ENCODE measurements at regions not wholly inside any gene's neighbourhood (a gene's known extent, or its start where the extent isn't known, plus 50 kb on each side); places are given as distances from the start of the nearest gene placed in this dataset.

GRCh38 chr4:123308667-123309066 is 87.9 kb upstream of the SPRY1 start:
- peaks cover 0 to 3% (median 0%) of the 10 kb centered on the region in 5 donors for H3K9me3 Mint-ChIP-seq
- H3K27me3 ChIP-seq (ENCODE audit: insufficient read depth, low read length, poor library complexity, severe bottlenecking) = no peaks in the 10 kb centered on the region
- H3K36me3 ChIP-seq (ENCODE audit: insufficient read depth, low read length) = no peaks in the 10 kb centered on the region
- no peaks in the 10 kb centered on the region for H3K9me3 ChIP-seq (ENCODE audit: low read length)
- no peaks in the 10 kb centered on the region for H3K27me3 Mint-ChIP-seq
- POLR2A ChIA-PET = no interaction called here
- H3K27ac ChIP-seq (ENCODE audit: low read depth, low read length) = no peak overlapping the region
- no peak overlapping the region for H3K4me3 ChIP-seq (ENCODE audit: low read length)
- peak overlapping the region in 1 of 8 donors; percentile 11 for H3K27ac Mint-ChIP-seq
- H3K4me1 Mint-ChIP-seq = peaks cover 0 to 3% (median 0%) of the 10 kb centered on the region in 3 donors
- no peak overlapping the region for H3K4me3 Mint-ChIP-seq
- CTCF ChIA-PET = no interaction called here
- DNase-seq = no peak
- peaks cover 19 to 52% (median 49%) of the 10 kb centered on the region in 3 donors for H3K36me3 Mint-ChIP-seq
- no peaks in the 10 kb centered on the region for H3K4me1 ChIP-seq (ENCODE audit: insufficient read depth, low read length)

DNA sequence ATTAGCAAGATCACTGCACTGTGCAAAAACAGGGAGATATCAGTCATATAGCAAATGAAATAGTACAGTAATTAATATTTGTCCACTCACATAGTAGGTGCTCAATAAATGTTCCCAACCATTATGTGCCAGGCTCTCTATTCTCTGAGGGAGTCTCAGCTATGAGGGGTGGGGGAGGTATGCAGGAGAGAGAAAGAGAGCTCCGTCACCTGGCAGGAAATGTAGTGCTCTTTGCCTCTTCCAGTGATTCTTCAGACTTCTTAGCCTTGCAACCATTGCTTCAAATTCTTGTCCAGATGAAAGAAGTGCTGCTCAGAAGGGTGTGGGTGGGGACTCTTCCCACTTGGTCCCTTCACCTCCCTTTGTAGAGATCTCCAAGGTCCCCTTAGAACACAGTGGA is 84.5 kb upstream of the SPRY1 start:
- H3K9me3 ChIP-seq (ENCODE audit: low read length) = no peaks in the 10 kb centered on the region
- Mint-ChIP-seq H3K4me3 (no peak overlapping the region), H3K27ac (no peak overlapping the region), H3K36me3 (peaks cover 29 to 64% (median 64%) of the 10 kb centered on the region in 3 donors), H3K4me1 (no peaks in the 10 kb centered on the region), H3K9me3 (peaks cover 0 to 9% (median 3%) of the 10 kb centered on the region in 5 donors), H3K27me3 (no peaks in the 10 kb centered on the region)
- H3K27me3 ChIP-seq (ENCODE audit: insufficient read depth, low read length, poor library complexity, severe bottlenecking) = no peaks in the 10 kb centered on the region
- H3K4me1 ChIP-seq (ENCODE audit: insufficient read depth, low read length) = no peaks in the 10 kb centered on the region
- ChIA-PET CTCF (no interaction called here), POLR2A (interaction anchor here (0.6 kb wide), 1 partner anchor 15 kb away, joined by 3 read pairs; no protein-coding TSS in a partner anchor)
- H3K36me3 ChIP-seq (ENCODE audit: insufficient read depth, low read length) = no peaks in the 10 kb centered on the region
- DNase-seq = no peak
- no peak overlapping the region for H3K27ac ChIP-seq (ENCODE audit: low read depth, low read length)
- H3K4me3 ChIP-seq (ENCODE audit: low read length) = no peak overlapping the region

DNA sequence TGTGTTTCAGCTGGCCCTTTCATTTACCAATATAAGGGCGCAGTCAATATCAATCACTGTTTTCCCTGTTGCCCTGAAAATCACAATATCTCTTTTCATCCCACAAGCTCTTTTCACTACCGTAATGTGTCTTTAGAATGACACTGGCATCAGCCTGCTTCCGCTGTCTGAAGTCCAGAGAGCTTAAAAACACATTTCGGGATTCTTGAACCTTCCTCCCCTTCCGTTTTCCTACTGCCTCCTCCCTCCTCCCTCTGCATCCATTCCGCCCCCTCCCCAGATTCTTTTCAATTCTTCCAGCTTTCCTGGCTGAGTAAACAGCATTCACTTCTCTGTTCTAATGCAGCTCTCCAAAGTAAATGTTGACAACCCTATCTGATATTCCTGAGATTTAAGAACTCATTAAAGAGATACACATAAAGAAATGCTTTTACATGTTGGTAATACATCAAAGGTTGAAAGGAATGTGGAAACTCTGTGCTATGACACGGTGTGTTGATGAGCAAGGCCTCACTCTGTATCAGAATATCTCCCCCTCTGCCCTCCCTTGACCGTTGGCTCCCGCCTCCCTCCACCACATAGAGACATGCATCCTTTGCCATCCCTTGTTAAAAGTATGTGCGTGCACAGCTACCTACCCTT is 83.5 kb upstream of the SPRY1 start:
- DNase-seq = no peak
- no peaks in the 10 kb centered on the region for H3K36me3 ChIP-seq (ENCODE audit: insufficient read depth, low read length)
- H3K4me1 ChIP-seq (ENCODE audit: insufficient read depth, low read length) = no peaks in the 10 kb centered on the region
- no peak overlapping the region for H3K27ac ChIP-seq (ENCODE audit: low read depth, low read length)
- Mint-ChIP-seq H3K4me3 (no peak overlapping the region), H3K36me3 (peaks cover 31 to 66% (median 62%) of the 10 kb centered on the region in 3 donors), H3K9me3 (peaks cover 5 to 17% (median 7%) of the 10 kb centered on the region in 5 donors), H3K4me1 (no peaks in the 10 kb centered on the region), H3K27ac (no peak overlapping the region), H3K27me3 (no peaks in the 10 kb centered on the region)
- ChIA-PET POLR2A (no interaction called here), CTCF (no interaction called here)
- H3K9me3 ChIP-seq (ENCODE audit: low read length) = no peaks in the 10 kb centered on the region
- no peak overlapping the region for H3K4me3 ChIP-seq (ENCODE audit: low read length)
- no peaks in the 10 kb centered on the region for H3K27me3 ChIP-seq (ENCODE audit: insufficient read depth, low read length, poor library complexity, severe bottlenecking)

- no peaks in the 10 kb centered on the region for H3K27me3 ChIP-seq (ENCODE audit: insufficient read depth, low read length, poor library complexity, severe bottlenecking)
- DNase-seq = no peak
- H3K36me3 Mint-ChIP-seq = peaks cover 28 to 66% (median 58%) of the 10 kb centered on the region in 3 donors
- H3K4me3 ChIP-seq (ENCODE audit: low read length) = no peak overlapping the region
- no peaks in the 10 kb centered on the region for H3K4me1 Mint-ChIP-seq
- ChIA-PET CTCF (no interaction called here), POLR2A (no interaction called here)
- H3K9me3 ChIP-seq (ENCODE audit: low read length) = no peaks in the 10 kb centered on the region
- H3K9me3 Mint-ChIP-seq = peaks cover 22 to 36% (median 23%) of the 10 kb centered on the region in 5 donors
- H3K4me3 Mint-ChIP-seq = no peak overlapping the region
- no peaks in the 10 kb centered on the region for H3K36me3 ChIP-seq (ENCODE audit: insufficient read depth, low read length)
- H3K27ac Mint-ChIP-seq = no peak overlapping the region
- no peaks in the 10 kb centered on the region for H3K27me3 Mint-ChIP-seq
- no peaks in the 10 kb centered on the region for H3K4me1 ChIP-seq (ENCODE audit: insufficient read depth, low read length)
- no peak overlapping the region for H3K27ac ChIP-seq (ENCODE audit: low read depth, low read length)
These were observed 81.0 kb upstream of the SPRY1 start for GRCh38 chr4:123315617-123316016.

GRCh38 chr4:123317211-123317610 is 79.4 kb upstream of the SPRY1 start:
- Mint-ChIP-seq H3K4me1 (no peaks in the 10 kb centered on the region), H3K36me3 (peaks cover 22 to 58% (median 50%) of the 10 kb centered on the region in 3 donors), H3K4me3 (no peak overlapping the region), H3K27ac (no peak overlapping the region), H3K9me3 (peaks cover 30 to 48% (median 35%) of the 10 kb centered on the region in 5 donors), H3K27me3 (no peaks in the 10 kb centered on the region)
- CTCF ChIA-PET = no interaction called here
- Histone ChIP-seq H3K27me3 (ENCODE audit: insufficient read depth, low read length, poor library complexity, severe bottlenecking) (no peaks in the 10 kb centered on the region), H3K9me3 (ENCODE audit: low read length) (no peaks in the 10 kb centered on the region), H3K4me1 (ENCODE audit: insufficient read depth, low read length) (no peaks in the 10 kb centered on the region), H3K4me3 (ENCODE audit: low read length) (no peak overlapping the region), H3K36me3 (ENCODE audit: insufficient read depth, low read length) (no peaks in the 10 kb centered on the region), H3K27ac (ENCODE audit: low read depth, low read length) (no peak overlapping the region)
- DNase-seq = no peak
- POLR2A ChIA-PET = no interaction called here

DNA sequence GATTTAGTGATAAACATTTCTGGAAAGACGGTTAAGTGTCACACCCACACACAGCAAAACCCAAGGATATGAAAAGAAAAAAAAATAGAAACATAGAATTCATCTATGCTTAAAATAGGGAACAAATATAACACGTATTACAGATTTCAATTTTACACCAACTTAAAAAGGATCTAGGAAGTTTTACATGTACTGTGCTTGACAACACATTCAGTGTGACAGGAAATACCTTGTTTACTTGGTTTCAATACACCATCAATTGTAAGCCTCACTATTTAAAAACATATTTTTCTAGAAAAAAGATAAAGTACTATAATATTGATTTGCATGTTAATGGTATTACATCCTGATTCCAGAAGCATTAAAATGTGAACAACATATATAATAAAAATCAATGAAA is 77.0 kb upstream of the SPRY1 start:
- Mint-ChIP-seq H3K27me3 (no peaks in the 10 kb centered on the region), H3K9me3 (peaks cover 47 to 63% (median 49%) of the 10 kb centered on the region in 5 donors)
- POLR2A ChIA-PET = no interaction called here

DNA sequence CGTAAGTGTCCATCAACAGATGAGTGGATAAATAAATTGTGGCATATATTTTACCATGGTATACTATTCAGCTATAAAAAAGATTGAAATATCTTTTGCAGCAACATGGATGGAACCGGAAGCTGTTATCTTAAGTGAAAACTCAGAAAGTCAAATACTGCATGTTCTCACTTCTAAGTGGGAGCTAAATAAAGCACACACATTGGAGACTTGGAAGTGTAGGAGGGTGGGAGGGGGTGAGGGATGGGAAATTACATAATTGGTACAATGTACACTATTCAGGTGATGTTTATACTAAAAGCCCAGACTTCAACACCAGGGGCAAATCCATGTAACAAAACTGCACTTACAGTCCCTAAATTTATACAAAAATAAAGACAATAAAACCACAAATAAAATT is 72.6 kb upstream of the SPRY1 start:
- Mint-ChIP-seq H3K4me1 (peaks cover 0 to 4% (median 3%) of the 10 kb centered on the region in 3 donors), H3K4me3 (no peak overlapping the region), H3K27me3 (peaks cover 0 to 1% of the 10 kb centered on the region in 2 donors), H3K27ac (no peak overlapping the region), H3K9me3 (peaks cover 33 to 51% (median 47%) of the 10 kb centered on the region in 5 donors), H3K36me3 (peaks cover 0 to 24% (median 3%) of the 10 kb centered on the region in 3 donors)
- Histone ChIP-seq H3K4me1 (ENCODE audit: insufficient read depth, low read length) (no peaks in the 10 kb centered on the region), H3K27me3 (ENCODE audit: insufficient read depth, low read length, poor library complexity, severe bottlenecking) (no peaks in the 10 kb centered on the region), H3K9me3 (ENCODE audit: low read length) (no peaks in the 10 kb centered on the region), H3K36me3 (ENCODE audit: insufficient read depth, low read length) (no peaks in the 10 kb centered on the region), H3K27ac (ENCODE audit: low read depth, low read length) (no peak overlapping the region), H3K4me3 (ENCODE audit: low read length) (no peak overlapping the region)
- CTCF ChIA-PET = no interaction called here
- POLR2A ChIA-PET = no interaction called here
- no peak for DNase-seq

More for the DNA sequence above, 77.0 kb upstream of the SPRY1 start:
- no peak overlapping the region for H3K27ac ChIP-seq (ENCODE audit: low read depth, low read length)
- peaks cover 9 to 45% (median 29%) of the 10 kb centered on the region in 3 donors for H3K36me3 Mint-ChIP-seq
- H3K9me3 ChIP-seq (ENCODE audit: low read length) = no peaks in the 10 kb centered on the region
- no peaks in the 10 kb centered on the region for H3K4me1 ChIP-seq (ENCODE audit: insufficient read depth, low read length)
- H3K4me1 Mint-ChIP-seq = no peaks in the 10 kb centered on the region
- no peak overlapping the region for H3K4me3 ChIP-seq (ENCODE audit: low read length)
- H3K27me3 ChIP-seq (ENCODE audit: insufficient read depth, low read length, poor library complexity, severe bottlenecking) = no peaks in the 10 kb centered on the region
- CTCF ChIA-PET = no interaction called here
- H3K36me3 ChIP-seq (ENCODE audit: insufficient read depth, low read length) = no peaks in the 10 kb centered on the region
- no peak overlapping the region for H3K27ac Mint-ChIP-seq
- H3K4me3 Mint-ChIP-seq = no peak overlapping the region
- DNase-seq = no peak

DNA sequence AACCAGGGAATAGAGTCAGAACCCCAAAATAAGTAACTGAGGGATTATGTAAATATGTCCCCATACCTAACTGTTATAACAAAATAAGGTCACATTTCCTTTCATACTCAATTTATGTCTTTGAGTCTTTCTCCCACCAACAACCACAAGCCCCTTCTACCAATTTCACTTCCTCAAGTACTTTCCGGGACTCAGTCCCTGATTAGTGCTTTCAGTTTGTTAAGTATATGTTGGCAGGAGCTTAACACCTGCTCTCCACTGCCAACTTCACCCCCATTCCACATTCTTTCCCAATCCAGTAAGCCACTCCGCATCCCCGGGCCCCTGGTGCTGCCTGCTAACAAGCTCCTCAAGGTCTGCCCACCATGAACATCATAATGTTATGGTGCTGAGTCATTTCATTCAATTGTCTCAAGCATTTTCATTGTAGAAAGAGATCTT is 71.3 kb upstream of the SPRY1 start:
- Mint-ChIP-seq H3K9me3 (peaks cover 31 to 45% (median 40%) of the 10 kb centered on the region in 5 donors), H3K36me3 (peaks cover 0 to 22% (median 0%) of the 10 kb centered on the region in 3 donors), H3K4me1 (peaks cover 0 to 4% (median 3%) of the 10 kb centered on the region in 3 donors), H3K27ac (peak overlapping the region in 2 of 8 donors; percentile 10 to 72), H3K4me3 (no peak overlapping the region), H3K27me3 (peaks cover 1 to 4% of the 10 kb centered on the region in 2 donors)
- no peaks in the 10 kb centered on the region for H3K36me3 ChIP-seq (ENCODE audit: insufficient read depth, low read length)
- POLR2A ChIA-PET = no interaction called here
- H3K4me1 ChIP-seq (ENCODE audit: insufficient read depth, low read length) = no peaks in the 10 kb centered on the region
- no peaks in the 10 kb centered on the region for H3K9me3 ChIP-seq (ENCODE audit: low read length)
- no peaks in the 10 kb centered on the region for H3K27me3 ChIP-seq (ENCODE audit: insufficient read depth, low read length, poor library complexity, severe bottlenecking)
- H3K27ac ChIP-seq (ENCODE audit: low read depth, low read length) = no peak overlapping the region
- no peak for DNase-seq
- CTCF ChIA-PET = no interaction called here
- no peak overlapping the region for H3K4me3 ChIP-seq (ENCODE audit: low read length)

Data from CD8-positive, alpha-beta memory T cell (primary cell).